ENCODE measurements at regions not wholly inside any gene's neighbourhood (a gene's known extent, or its start where the extent isn't known, plus 50 kb on each side); places are given as distances from the start of the nearest gene placed in this dataset.

DNA sequence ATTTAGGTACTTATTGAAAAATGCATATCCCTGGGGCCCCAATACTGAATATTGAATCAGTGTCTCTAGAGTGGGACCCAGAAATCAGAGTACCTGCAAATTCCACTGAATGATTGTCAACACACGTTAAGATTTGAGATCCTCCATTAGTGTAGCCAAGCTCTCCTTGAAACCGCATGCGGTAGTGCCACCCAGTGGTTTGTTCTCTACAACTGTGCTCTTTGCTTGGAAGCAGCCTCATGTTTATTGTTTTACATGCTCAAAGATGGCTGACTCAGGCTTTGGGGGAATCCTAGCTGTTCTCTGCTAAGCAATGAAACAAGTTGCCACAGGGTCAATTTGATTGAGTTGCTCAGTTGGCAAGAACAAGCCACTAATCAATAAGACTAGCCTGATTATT lies 340.2 kb upstream of the CELF2 start:
- DNase-seq (peak in 2 of 4 donors; percentile 45 to 51), ATAC-seq (peak; percentile 98)
- Histone ChIP-seq H3K4me1 (no peaks in the 10 kb centered on the region), H3K27ac (no peak overlapping the region), H3K4me3 (no peak overlapping the region), H3K36me3 (no peaks in the 10 kb centered on the region), H3K27me3 (no peaks in the 10 kb centered on the region), H3K9me3 (peaks cover 4 to 6% of the 10 kb centered on the region in 2 donors)
- intact Hi-C loops (cut with DNase I) = no loop called here
- TF ChIP-seq, protein P1, sequence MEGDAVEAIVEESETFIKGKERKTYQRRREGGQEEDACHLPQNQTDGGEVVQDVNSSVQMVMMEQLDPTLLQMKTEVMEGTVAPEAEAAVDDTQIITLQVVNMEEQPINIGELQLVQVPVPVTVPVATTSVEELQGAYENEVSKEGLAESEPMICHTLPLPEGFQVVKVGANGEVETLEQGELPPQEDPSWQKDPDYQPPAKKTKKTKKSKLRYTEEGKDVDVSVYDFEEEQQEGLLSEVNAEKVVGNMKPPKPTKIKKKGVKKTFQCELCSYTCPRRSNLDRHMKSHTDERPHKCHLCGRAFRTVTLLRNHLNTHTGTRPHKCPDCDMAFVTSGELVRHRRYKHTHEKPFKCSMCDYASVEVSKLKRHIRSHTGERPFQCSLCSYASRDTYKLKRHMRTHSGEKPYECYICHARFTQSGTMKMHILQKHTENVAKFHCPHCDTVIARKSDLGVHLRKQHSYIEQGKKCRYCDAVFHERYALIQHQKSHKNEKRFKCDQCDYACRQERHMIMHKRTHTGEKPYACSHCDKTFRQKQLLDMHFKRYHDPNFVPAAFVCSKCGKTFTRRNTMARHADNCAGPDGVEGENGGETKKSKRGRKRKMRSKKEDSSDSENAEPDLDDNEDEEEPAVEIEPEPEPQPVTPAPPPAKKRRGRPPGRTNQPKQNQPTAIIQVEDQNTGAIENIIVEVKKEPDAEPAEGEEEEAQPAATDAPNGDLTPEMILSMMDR (IDR thresholded peaks at IDR 0.05) = peak; percentile 39 to 50

DNA sequence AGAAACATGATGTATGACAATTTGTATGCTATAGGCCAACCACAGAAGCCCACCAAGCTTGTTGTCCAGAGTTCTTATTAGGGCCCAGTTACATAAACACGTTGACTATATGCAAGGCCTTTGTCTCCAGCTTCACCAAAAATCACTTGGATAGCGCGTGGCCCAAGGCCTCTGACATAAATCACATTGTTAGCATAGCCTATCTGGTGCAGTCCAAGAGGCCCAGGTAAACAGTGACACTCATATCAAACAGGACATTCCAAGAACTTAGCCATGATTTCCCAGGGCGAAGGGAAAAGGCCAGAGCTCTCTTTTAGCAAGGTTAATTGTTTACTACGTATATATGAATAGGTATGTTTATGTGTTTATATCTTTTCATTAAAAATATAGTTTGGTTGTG lies 337.2 kb upstream of the CELF2 start:
- intact Hi-C loops (cut with DNase I) = no loop called here
- no peaks in the 10 kb centered on the region for H3K4me1 ChIP-seq
- H3K27me3 ChIP-seq = no peaks in the 10 kb centered on the region
- H3K4me3 ChIP-seq = no peak overlapping the region
- ATAC-seq = peak; percentile 77
- H3K27ac ChIP-seq = no peak overlapping the region
- TF ChIP-seq, protein P1 (IDR thresholded peaks at IDR 0.05) = no peak
- H3K9me3 ChIP-seq = no peaks in the 10 kb centered on the region
- DNase-seq = no peak
- no peaks in the 10 kb centered on the region for H3K36me3 ChIP-seq

DNA sequence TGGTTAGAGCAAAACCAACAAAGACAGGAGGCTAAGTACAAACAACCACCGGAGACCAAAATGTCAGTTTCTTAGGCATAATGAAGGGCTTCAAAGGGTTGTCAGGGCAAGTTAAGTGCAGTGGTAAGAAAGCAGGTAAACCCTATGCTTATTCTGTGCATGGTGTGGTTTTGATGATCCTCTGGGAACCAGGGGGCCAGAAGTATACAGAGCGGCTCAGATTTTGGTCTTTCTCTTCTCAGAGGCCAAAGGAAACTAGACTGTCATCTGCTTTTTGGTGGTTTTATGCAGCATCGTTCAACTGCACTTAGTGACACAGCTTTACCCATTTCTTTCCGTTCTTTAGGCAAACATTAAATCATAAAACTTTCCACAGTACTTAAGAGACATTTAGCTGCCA lies 332.7 kb upstream of the CELF2 start:
- H3K4me1 ChIP-seq = no peaks in the 10 kb centered on the region
- DNase-seq (no peak), ATAC-seq (no peak)
- TF ChIP-seq, protein P1 (IDR thresholded peaks at IDR 0.05) = no peak
- no peak overlapping the region for H3K4me3 ChIP-seq
- no peaks in the 10 kb centered on the region for H3K36me3 ChIP-seq
- H3K9me3 ChIP-seq = no peaks in the 10 kb centered on the region
- no peak overlapping the region for H3K27ac ChIP-seq
- no peaks in the 10 kb centered on the region for H3K27me3 ChIP-seq
- intact Hi-C loops (cut with DNase I) = no loop called here

DNA sequence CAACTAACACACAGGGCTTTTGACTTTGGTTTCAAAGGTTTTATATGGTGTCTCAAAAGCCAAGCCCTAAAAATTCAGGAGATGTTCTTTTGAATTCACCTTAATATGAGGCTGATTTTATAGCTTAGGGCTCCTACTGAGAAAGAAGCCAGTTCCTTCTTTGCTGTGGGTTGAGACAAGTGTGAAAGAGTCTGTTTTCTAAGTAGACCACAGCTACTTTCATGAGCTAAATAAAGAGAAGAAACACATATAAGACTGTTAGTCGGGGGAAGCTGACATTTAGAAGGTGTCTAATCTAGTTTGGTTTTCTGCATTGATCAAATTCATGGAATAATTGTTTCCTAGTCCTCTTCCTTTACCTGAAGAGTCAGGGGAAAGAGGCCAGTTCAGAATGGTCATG lies 332.1 kb upstream of the CELF2 start:
- TF ChIP-seq, protein P1 (IDR thresholded peaks at IDR 0.05) = no peak
- no peaks in the 10 kb centered on the region for H3K27me3 ChIP-seq
- intact Hi-C loops (cut with DNase I) = no loop called here
- no peak for ATAC-seq
- H3K4me3 ChIP-seq = no peak overlapping the region
- no peaks in the 10 kb centered on the region for H3K4me1 ChIP-seq
- H3K9me3 ChIP-seq = no peaks in the 10 kb centered on the region
- no peak for DNase-seq
- H3K36me3 ChIP-seq = no peaks in the 10 kb centered on the region
- no peak overlapping the region for H3K27ac ChIP-seq

DNA sequence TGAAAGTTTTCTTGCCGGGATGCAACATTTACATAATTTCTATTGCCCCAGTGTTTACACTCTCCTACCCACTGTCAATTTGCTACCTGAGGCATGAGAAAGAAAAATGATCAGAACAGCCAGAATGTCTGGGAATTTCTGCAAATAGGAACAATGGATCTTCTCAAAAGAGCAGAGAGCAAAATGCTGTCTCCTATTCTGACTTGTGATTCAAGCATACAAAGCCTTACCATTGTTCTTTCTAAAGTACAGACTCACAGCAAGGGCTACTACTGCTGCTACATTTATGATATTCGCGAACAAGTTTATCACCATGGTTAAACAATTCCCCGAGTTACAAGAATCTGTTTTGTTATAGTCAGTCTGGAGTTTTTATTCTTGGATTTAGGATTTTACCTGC lies 329.9 kb upstream of the CELF2 start:
- Histone ChIP-seq H3K27me3 (no peaks in the 10 kb centered on the region), H3K27ac (no peak overlapping the region), H3K9me3 (no peaks in the 10 kb centered on the region), H3K36me3 (no peaks in the 10 kb centered on the region), H3K4me3 (no peak overlapping the region), H3K4me1 (no peaks in the 10 kb centered on the region)
- TF ChIP-seq, protein P1 (IDR thresholded peaks at IDR 0.05) = no peak
- ATAC-seq (no peak), DNase-seq (no peak)
- intact Hi-C loops (cut with DNase I) = no loop called here
